ENCODE measurements at regions not wholly inside any gene's neighbourhood (a gene's known extent, or its start where the extent isn't known, plus 50 kb on each side); places are given as distances from the start of the nearest gene placed in this dataset.

DNA sequence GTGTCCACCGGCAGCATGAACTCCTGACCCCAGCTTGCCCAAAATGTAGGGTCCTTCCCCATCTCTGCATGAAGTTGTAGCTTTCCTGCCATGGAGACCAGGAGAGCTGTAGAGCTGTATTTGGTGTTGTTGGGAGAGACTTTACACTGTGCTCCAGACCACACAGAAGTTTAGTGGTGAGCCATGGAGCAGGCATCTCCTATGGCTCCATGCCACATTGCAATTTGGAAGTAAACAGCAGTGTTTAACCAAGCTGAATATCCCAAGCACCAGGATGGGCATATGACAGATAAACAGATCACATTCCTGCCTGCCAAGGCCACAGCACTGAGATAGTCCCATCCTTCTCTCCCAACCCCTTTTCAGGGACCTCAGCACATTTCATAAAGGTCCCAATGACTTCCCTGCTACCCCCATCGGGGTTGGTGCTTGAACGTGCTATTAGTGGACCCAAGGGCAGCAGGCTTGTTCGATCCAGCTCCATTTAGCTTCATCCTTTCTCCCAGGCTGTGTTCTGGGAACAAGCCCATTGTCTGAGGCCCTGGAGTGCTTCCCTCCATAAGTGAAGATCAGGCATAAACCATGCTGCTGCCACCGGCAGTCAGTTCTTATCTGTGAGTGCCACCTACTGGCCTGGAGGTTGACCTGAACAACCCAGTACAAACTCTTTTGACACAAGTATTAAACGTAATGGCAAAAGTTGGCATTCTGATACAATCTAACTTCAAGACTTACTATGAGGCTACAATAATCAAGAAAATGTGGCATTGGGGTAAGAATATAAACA lies 172.3 kb upstream of the ATXN7L3B start:
- peak; percentile 80 for TF ChIP-seq RAD21 (IDR thresholded peaks at IDR 0.05; ENCODE audit: low read depth)
- TF ChIP-seq CEBPB (IDR thresholded peaks at IDR 0.05), result no peak
- TF ChIP-seq CREB1 (IDR thresholded peaks at IDR 0.05; ENCODE audit: low read depth), result no peak
- TF ChIP-seq, protein P1, sequence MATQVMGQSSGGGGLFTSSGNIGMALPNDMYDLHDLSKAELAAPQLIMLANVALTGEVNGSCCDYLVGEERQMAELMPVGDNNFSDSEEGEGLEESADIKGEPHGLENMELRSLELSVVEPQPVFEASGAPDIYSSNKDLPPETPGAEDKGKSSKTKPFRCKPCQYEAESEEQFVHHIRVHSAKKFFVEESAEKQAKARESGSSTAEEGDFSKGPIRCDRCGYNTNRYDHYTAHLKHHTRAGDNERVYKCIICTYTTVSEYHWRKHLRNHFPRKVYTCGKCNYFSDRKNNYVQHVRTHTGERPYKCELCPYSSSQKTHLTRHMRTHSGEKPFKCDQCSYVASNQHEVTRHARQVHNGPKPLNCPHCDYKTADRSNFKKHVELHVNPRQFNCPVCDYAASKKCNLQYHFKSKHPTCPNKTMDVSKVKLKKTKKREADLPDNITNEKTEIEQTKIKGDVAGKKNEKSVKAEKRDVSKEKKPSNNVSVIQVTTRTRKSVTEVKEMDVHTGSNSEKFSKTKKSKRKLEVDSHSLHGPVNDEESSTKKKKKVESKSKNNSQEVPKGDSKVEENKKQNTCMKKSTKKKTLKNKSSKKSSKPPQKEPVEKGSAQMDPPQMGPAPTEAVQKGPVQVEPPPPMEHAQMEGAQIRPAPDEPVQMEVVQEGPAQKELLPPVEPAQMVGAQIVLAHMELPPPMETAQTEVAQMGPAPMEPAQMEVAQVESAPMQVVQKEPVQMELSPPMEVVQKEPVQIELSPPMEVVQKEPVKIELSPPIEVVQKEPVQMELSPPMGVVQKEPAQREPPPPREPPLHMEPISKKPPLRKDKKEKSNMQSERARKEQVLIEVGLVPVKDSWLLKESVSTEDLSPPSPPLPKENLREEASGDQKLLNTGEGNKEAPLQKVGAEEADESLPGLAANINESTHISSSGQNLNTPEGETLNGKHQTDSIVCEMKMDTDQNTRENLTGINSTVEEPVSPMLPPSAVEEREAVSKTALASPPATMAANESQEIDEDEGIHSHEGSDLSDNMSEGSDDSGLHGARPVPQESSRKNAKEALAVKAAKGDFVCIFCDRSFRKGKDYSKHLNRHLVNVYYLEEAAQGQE (IDR thresholded peaks at IDR 0.05; ENCODE audit: low read depth), result no peak
- no peak for TF ChIP-seq EGR1 (IDR thresholded peaks at IDR 0.05)
- TF ChIP-seq EP300 (IDR thresholded peaks at IDR 0.05; ENCODE audit: borderline replicate concordance), result no peak

DNA sequence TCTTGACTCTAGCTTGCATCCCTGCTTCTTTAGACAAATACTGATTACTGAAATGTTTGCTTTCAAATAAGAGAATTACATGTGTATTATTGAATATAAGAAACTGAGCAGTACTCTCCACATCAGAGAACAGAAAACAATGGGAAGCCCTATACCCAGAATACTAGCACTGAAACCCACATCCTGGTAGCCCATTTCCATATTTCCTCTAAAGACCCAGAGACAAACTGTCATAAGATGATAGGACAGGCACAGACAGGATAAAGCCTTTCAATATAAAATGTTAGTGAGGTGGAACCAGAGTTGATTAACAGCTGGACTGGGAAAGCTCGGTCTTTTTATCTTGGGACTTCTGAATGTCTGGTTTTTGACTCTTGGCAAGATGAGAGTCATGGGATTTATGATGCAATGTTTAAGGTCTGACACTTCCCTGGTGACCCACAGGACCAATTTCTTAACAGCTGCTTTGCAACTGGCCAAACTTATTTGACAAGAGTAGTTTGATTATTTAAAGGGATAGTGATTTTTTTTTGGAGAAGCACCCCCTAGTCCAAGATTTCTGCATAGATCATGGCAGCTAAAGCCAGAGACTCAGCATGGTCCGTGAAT lies 166.9 kb upstream of the ATXN7L3B start:
- TF ChIP-seq EGR1 (IDR thresholded peaks at IDR 0.05), result no peak
- TF ChIP-seq TCF12 (IDR thresholded peaks at IDR 0.05; ENCODE audit: low read depth), result no peak
- TF ChIP-seq, protein P2, sequence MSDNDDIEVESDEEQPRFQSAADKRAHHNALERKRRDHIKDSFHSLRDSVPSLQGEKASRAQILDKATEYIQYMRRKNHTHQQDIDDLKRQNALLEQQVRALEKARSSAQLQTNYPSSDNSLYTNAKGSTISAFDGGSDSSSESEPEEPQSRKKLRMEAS (IDR thresholded peaks at IDR 0.05), result no peak
- TF ChIP-seq TEAD4 (IDR thresholded peaks at IDR 0.05), result no peak
- no peak for TF ChIP-seq CREB1 (IDR thresholded peaks at IDR 0.05; ENCODE audit: low read depth)
- no peak for TF ChIP-seq TAF1 (IDR thresholded peaks at IDR 0.05; ENCODE audit: low read depth)
- TF ChIP-seq, protein P1 (IDR thresholded peaks at IDR 0.05; ENCODE audit: low read depth), result no peak
- TF ChIP-seq EP300 (IDR thresholded peaks at IDR 0.05; ENCODE audit: borderline replicate concordance), result no peak

DNA sequence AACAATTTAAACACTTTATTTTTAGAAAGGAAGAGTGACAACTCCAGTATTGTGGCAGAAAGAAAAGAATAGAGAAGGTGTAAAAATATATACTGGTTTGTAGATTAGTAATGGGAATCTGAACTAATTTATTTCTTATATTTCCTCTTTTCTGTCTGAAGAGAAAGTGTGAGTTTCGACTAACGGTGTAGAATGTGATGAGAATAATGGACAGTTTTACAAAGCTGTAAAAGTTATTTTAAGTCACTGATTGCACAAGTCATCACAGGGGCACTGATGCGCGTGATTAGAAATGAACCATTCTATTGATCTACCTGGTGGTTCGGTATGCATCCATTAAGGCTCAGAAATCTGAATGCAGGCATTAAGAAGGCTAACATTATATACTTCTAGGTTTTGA lies 158.5 kb upstream of the ATXN7L3B start:
- no peak for TF ChIP-seq EGR1 (IDR thresholded peaks at IDR 0.05)
- TF ChIP-seq TEAD4 (IDR thresholded peaks at IDR 0.05), result no peak
- no peak for TF ChIP-seq TCF12 (IDR thresholded peaks at IDR 0.05; ENCODE audit: low read depth)
- TF ChIP-seq, protein P2 (IDR thresholded peaks at IDR 0.05), result no peak

DNA sequence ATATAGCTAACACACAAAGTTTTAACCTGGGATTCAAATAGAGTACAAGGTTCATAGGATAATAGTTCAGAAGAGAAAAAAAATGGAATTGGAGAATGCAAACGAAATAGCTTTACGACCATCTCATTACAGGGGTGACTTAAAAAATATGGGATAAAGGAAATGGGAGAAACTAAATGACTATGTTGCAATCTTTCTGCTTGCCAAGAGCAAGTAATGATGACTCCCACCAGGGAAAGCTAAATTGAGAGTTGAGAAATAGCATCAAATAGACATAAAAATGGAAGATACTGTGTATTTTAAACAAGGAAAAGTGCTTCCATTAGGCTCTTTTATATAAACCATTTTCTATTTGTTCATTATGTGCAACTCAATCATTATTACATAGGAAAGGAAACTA lies 155.7 kb upstream of the ATXN7L3B start:
- TF ChIP-seq, protein P1 (IDR thresholded peaks at IDR 0.05; ENCODE audit: low read depth), result no peak
- TF ChIP-seq, protein P3, sequence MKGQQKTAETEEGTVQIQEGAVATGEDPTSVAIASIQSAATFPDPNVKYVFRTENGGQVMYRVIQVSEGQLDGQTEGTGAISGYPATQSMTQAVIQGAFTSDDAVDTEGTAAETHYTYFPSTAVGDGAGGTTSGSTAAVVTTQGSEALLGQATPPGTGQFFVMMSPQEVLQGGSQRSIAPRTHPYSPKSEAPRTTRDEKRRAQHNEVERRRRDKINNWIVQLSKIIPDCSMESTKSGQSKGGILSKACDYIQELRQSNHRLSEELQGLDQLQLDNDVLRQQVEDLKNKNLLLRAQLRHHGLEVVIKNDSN (IDR thresholded peaks at IDR 0.05), result no peak
- TF ChIP-seq CEBPB (IDR thresholded peaks at IDR 0.05), result no peak
- TF ChIP-seq NFIC (IDR thresholded peaks at IDR 0.05), result no peak
- no peak for TF ChIP-seq YY1 (IDR thresholded peaks at IDR 0.05; ENCODE audit: low read depth)
- no peak for TF ChIP-seq EGR1 (IDR thresholded peaks at IDR 0.05)
- no peak for TF ChIP-seq FOXM1 (IDR thresholded peaks at IDR 0.05; ENCODE audit: borderline replicate concordance, low read depth)
- TF ChIP-seq CREB1 (IDR thresholded peaks at IDR 0.05; ENCODE audit: low read depth), result no peak
- no peak for TF ChIP-seq TCF12 (IDR thresholded peaks at IDR 0.05; ENCODE audit: low read depth)
- TF ChIP-seq RAD21 (IDR thresholded peaks at IDR 0.05; ENCODE audit: low read depth), result no peak

DNA sequence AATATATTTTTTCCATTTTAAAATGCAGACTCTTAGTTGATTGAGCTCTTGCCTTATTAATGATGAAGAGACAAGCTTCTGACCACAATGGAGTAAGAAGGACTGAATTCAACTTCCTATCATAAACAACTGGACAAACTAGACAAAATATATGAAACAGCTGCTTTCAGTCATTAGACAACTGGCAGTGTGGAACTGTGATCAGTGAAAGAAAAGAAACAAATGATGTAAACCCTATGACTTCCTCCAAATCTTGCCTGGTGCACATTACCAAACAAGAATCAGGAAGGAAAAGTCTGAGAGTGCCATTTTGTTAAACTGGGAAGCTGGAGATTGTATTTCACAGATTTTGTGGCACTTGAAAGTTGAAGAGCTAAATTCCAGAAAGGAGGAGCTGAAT lies 154.7 kb upstream of the ATXN7L3B start:
- TF ChIP-seq EGR1 (IDR thresholded peaks at IDR 0.05) (no peak), TEAD4 (IDR thresholded peaks at IDR 0.05) (no peak), YY1 (IDR thresholded peaks at IDR 0.05; ENCODE audit: low read depth) (no peak), NFIC (IDR thresholded peaks at IDR 0.05) (no peak), CEBPB (IDR thresholded peaks at IDR 0.05) (no peak), TAF1 (IDR thresholded peaks at IDR 0.05; ENCODE audit: low read depth) (no peak), CREB1 (IDR thresholded peaks at IDR 0.05; ENCODE audit: low read depth) (no peak), ZBTB7A (IDR thresholded peaks at IDR 0.05; ENCODE audit: low read depth) (no peak), RAD21 (IDR thresholded peaks at IDR 0.05; ENCODE audit: low read depth) (no peak), TCF12 (IDR thresholded peaks at IDR 0.05; ENCODE audit: low read depth) (no peak), FOXM1 (IDR thresholded peaks at IDR 0.05; ENCODE audit: borderline replicate concordance, low read depth) (no peak), EP300 (IDR thresholded peaks at IDR 0.05; ENCODE audit: borderline replicate concordance) (no peak)
- TF ChIP-seq, protein P3 (IDR thresholded peaks at IDR 0.05), result no peak
- TF ChIP-seq, protein P1 (IDR thresholded peaks at IDR 0.05; ENCODE audit: low read depth), result no peak
- TF ChIP-seq, protein P2 (IDR thresholded peaks at IDR 0.05), result no peak

Measured in Ishikawa (cell line).